HL-60 (cell line): ENCODE measurements at regions not wholly inside any gene's neighbourhood (a gene's known extent, or its start where the extent isn't known, plus 50 kb on each side); places are given as distances from the start of the nearest gene placed in this dataset.

Source experiments
- DNase-seq, 2 experiments: peaks; one replicate each; pipeline ENCODE4 v3.0.0-alpha.2; 2010 to 2020; ENCODE audit warnings: low read depth in 1 of 2, low spot score in 1 of 2
- H3K27ac ChIP-seq: fragments of 250-450 bp; sonication (Bioruptor Pico); replicated peaks from 2 replicates; pipeline ENCODE4 v1.5.1; 2020; ENCODE audit warnings: mild to moderate bottlenecking, moderate library complexity
- H3K27me3 ChIP-seq: fragments of 250-450 bp; sonication (Bioruptor Pico); 2 replicates; pipeline ENCODE4 v1.5.1; 2021; ENCODE audit warnings: mild to moderate bottlenecking, moderate library complexity; ENCODE audit not compliant: insufficient read depth, poor library complexity, severe bottlenecking
- H3K4me3 ChIP-seq: replicated peaks from 2 replicates; pipeline ENCODE4 v1.5.1; 2011; ENCODE audit warnings: mild to moderate bottlenecking, control low read depth, low read length; ENCODE audit not compliant: insufficient read depth
- CTCF ChIP-seq: IDR thresholded peaks from one replicate; pipeline ENCODE4 v1.5.1; 2011; ENCODE audit warnings: low read length, control low read depth, inconsistent platforms; ENCODE audit not compliant: insufficient read depth
- GABPA ChIP-seq: IDR thresholded peaks from 2 replicates; pipeline ENCODE4 v1.6.1; 2012; ENCODE audit warnings: low read depth
- POLR2AphosphoS5 ChIP-seq: IDR thresholded peaks from 2 replicates; pipeline ENCODE4 v1.6.1; 2012; ENCODE audit warnings: low read depth
- REST ChIP-seq: IDR thresholded peaks from 2 replicates; pipeline ENCODE4 v1.6.1; 2012; ENCODE audit warnings: low read depth; ENCODE audit not compliant: insufficient replicate concordance
- SPI1 ChIP-seq: IDR thresholded peaks from 2 replicates; pipeline ENCODE4 v1.6.1; 2012; ENCODE audit warnings: low read depth, mild to moderate bottlenecking, borderline replicate concordance

- peak in 1 of 2 experiments; percentile 15 for DNase-seq
- H3K4me3 ChIP-seq = no peak overlapping the region
- TF ChIP-seq GABPA (no peak), POLR2AphosphoS5 (no peak), SPI1 (no peak), CTCF (no peak), REST (no peak)
- no peak overlapping the region for H3K27ac ChIP-seq
- no peaks in the 10 kb centered on the region for H3K27me3 ChIP-seq
Observed at GRCh38 chr3:194952841-194953241, 267.2 kb downstream of the FAM43A start.

GRCh38 chr3:194953291-194953690 lies 267.6 kb downstream of the FAM43A start:
- Histone ChIP-seq H3K27me3 (no peaks in the 10 kb centered on the region), H3K27ac (no peak overlapping the region), H3K4me3 (no peak overlapping the region)
- no peak for TF ChIP-seq GABPA
- no peak for TF ChIP-seq CTCF
- TF ChIP-seq SPI1 = no peak
- no peak for TF ChIP-seq REST
- no peak for TF ChIP-seq POLR2AphosphoS5
- no peak for DNase-seq

GRCh38 chr3:194955546-194955945 lies 269.9 kb downstream of the FAM43A start:
- DNase-seq = no peak
- Histone ChIP-seq H3K4me3 (no peak overlapping the region), H3K27ac (no peak overlapping the region), H3K27me3 (no peaks in the 10 kb centered on the region)
- no peak for TF ChIP-seq SPI1
- no peak for TF ChIP-seq REST

- Histone ChIP-seq H3K27me3 (no peaks in the 10 kb centered on the region), H3K27ac (no peak overlapping the region), H3K4me3 (no peak overlapping the region)
- TF ChIP-seq REST (no peak), GABPA (no peak), SPI1 (no peak), CTCF (no peak), POLR2AphosphoS5 (no peak)
- no peak for DNase-seq
Observed at GRCh38 chr3:194955979-194956696, 270.5 kb downstream of the FAM43A start.
